ENCODE measurements at regions not wholly inside any gene's neighbourhood (a gene's known extent, or its start where the extent isn't known, plus 50 kb on each side); places are given as distances from the start of the nearest gene placed in this dataset.

GRCh38 chr1:192713921-192714320 is 78.0 kb downstream of the RGS13 start:
- no peak for DNase-seq

- no peak for DNase-seq
Observed at GRCh38 chr1:192724670-192725069, 84.2 kb upstream of the RGS2 start.

- DNase-seq = no peak
Observed at GRCh38 chr1:192726820-192727504, 81.9 kb upstream of the RGS2 start.

- no peak for DNase-seq
Observed at GRCh38 chr1:192729500-192729899, 79.3 kb upstream of the RGS2 start.

- DNase-seq = no peak
Observed at GRCh38 chr1:192730198-192730597, 78.6 kb upstream of the RGS2 start.

- peak in 1 of 5 donors; percentile 4 for DNase-seq
Observed at GRCh38 chr1:192732787-192733186, 76.1 kb upstream of the RGS2 start.

- DNase-seq = no peak
Observed at GRCh38 chr1:192735298-192735915, 73.4 kb upstream of the RGS2 start.

GRCh38 chr1:192737306-192737705 is 71.5 kb upstream of the RGS2 start:
- no peak for DNase-seq

- no peak for DNase-seq
Observed at GRCh38 chr1:192739476-192740184, 69.2 kb upstream of the RGS2 start.

- DNase-seq = no peak
Observed at GRCh38 chr1:192740214-192740613, 68.6 kb upstream of the RGS2 start.

- no peak for DNase-seq
Observed at GRCh38 chr1:192741095-192741494, 67.7 kb upstream of the RGS2 start.

GRCh38 chr1:192747301-192747700 is 61.5 kb upstream of the RGS2 start:
- no peak for DNase-seq

- DNase-seq = no peak
Observed at GRCh38 chr1:192747943-192748342, 60.9 kb upstream of the RGS2 start.

- DNase-seq = no peak
Observed at GRCh38 chr1:192749349-192749748, 59.5 kb upstream of the RGS2 start.

GRCh38 chr1:192751260-192751659 is 57.6 kb upstream of the RGS2 start:
- no peak for DNase-seq

- DNase-seq = no peak
Observed at GRCh38 chr1:192756314-192756713, 52.5 kb upstream of the RGS2 start.

GRCh38 chr1:192756847-192757246 is 52.0 kb upstream of the RGS2 start:
- no peak for DNase-seq

GRCh38 chr1:192758492-192758891 is 50.3 kb upstream of the RGS2 start:
- no peak for DNase-seq

Measured in T-helper 1 cell (primary cell).